ENCODE measurements at regions not wholly inside any gene's neighbourhood (a gene's known extent, or its start where the extent isn't known, plus 50 kb on each side); places are given as distances from the start of the nearest gene placed in this dataset.
"Not testable (repeated sequence)": the region's sequence is repeated elsewhere in the genome, so short reads cannot be mapped to it uniquely, and the experiment has no call there.

DNA sequence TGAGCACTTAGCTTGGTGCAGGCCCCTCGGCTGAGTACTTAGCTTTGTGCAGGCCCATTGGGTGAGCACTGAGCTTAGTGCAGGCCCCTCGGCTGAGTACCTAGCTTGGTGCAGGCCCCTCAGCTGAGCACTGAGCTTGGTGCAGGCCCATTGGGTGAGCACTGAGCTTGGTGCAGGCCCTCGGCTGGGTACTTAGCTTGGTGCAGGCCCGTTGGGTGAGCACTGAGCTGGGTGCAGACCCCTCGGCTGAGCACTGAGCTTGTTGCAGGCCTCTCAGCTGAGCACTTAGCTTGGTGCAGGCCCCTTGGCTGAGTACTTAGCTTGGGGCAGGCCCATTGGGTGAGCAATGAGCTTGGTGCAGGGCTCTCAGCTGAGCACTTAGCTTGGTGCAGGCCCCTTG, 387.1 kb downstream of the THBS2 start:
- no peak for DNase-seq (ENCODE audit: low read depth in 4 of 4, low spot score in 3 of 4)

DNA sequence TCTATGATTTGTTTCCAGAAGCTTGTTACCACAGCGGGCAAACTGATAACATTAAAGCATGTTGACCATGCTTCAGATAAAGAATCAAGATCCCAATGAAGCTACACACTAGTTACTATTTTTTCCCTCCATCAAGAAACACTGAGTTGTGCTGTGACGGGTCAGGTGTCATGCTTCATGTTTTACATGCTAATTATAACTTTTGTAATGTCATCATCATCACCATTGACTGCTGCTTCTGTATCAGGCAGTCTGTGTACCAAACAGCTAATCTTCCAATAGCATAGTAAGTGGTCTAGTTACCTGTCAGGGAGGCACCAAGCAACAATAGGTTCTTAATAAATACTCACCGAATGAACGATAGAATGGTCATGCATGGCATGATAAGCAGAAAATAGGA, 388.1 kb downstream of the THBS2 start:
- DNase-seq (ENCODE audit: low read depth in 4 of 4, low spot score in 3 of 4), result no peak

DNA sequence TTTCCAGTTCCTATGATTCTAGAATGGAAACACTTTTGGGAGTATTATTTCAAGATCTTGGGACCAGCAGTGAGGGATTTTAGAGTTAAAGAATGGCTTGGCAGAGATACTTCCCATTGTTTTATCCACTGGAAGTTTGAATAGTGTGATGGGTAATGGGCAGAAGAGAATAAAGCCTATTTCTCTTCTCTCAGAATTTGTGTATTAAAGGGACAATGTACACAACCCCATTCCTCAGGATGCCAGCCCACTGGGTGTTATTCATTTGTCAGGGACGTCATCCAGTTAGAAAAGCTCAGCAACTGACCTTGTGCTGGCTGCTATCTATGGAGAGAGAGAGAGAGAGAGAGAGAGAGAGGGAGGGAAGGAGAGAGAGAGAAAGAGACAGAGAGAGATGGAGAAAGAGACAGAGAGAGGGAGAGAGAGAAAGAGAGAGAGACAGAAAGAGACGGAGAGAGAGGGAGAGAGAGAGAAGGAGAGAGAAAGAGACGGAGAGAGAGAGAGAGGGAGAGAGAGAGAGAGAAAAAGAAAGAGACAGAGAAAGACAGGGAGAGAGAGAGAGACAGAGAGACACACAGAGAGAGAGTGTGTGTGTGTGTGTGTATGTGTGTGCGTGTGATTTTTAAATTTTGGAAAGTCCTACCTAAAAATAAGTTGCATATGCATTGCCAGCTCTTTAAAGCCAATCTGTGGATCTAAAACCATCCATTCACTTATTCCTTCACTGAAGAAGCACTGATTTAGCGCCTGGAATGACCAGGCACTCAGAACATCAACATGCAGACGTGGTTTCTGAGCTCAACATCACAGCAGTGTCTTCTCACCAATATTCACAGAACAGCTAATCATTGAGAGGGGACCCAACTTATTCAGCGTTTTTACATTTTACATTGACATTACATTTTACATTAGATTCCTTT, 388.8 kb downstream of the THBS2 start:
- DNase-seq (ENCODE audit: low read depth in 4 of 4, low spot score in 3 of 4), result no peak

DNA sequence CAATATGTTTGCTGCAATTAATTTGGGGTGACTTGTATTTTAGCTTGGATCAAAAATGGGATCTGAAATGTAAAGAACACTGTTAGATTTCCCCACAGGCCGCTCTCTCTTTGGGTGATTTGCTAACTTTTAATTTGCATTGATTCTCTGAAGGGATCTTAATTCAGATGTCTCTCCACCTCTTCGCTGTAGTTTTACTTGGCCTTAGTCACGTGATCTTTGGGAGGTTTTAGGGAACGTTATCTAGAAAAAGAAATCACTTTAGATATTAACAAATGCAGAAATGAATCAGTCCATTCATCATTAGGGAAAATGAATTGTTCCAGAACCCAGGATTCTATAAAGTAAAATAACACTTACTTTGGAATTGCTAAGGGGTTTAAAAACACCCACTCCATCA, 390.2 kb downstream of the THBS2 start:
- DNase-seq (ENCODE audit: low read depth in 4 of 4, low spot score in 3 of 4), result no peak

DNA sequence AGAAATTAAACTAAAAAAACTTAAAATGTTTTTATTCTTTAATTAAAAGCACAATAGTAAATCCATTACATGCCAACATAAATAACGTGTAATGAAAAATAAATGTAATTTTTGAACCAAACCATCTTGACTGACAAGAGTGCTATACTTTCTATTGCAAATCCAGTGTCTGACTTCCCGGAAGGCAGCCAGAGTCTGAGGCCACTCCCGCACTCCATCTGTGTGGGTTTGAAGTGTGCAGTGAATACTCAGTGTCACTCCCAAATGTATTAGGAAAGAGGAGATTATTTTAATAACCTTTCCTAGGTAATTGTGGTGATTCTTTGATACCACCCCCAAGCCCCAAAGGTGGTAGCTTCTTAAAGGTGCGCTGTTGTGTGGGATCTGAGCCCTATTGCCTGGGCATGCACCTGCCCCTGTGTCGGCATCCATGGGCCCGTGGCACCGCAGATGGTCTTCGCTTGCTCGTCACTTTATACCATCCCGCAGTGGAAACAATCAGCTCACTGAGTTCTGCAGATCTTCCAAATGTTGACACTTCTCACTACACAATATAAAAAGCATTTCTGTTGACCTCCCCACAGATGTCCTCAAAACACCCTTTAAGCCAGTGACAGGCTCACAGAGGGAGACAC, 391.2 kb downstream of the THBS2 start:
- DNase-seq (ENCODE audit: low read depth in 4 of 4, low spot score in 3 of 4), result no peak

DNA sequence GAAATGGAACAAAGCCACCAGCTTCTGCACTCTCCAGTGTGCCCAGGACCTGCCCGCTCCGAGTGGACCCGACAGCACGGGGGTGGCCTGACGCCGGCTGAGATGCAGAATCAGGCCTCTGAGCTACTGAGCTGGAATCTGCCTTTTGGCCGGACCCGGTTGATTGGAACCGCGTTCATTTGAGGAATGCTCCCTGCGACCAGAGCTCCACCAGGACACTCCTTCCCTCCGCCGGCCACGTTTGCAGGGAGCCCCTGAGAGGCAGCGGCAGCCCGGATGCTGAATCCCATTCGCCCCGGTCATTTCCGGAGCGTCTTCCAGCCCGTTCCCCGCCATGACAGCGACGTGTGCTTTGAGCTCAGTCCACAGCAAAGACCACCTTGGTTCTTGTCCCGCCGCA, 392.7 kb downstream of the THBS2 start:
- DNase-seq (ENCODE audit: low read depth in 4 of 4, low spot score in 3 of 4), result no peak

DNA sequence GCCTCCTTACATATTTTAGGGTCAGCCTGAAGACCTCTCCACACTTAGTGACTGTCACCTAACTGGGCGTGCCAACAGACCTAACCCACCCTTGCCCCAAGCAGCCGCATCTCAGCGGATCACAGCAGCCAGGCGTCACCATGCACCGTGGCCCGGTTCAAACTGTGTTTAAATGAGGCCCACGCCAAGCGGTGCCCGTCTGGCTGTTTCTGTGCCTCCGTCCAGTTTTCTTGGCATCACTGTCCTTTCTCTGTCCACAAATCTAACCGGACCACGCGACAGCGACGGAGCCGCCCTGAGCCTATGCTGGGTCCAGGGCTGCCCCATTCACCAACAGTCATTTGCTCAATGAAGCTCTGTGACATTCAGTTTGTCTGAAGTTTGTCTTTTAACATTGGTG, 393.3 kb downstream of the THBS2 start:
- DNase-seq (ENCODE audit: low read depth in 4 of 4, low spot score in 3 of 4), result no peak

DNA sequence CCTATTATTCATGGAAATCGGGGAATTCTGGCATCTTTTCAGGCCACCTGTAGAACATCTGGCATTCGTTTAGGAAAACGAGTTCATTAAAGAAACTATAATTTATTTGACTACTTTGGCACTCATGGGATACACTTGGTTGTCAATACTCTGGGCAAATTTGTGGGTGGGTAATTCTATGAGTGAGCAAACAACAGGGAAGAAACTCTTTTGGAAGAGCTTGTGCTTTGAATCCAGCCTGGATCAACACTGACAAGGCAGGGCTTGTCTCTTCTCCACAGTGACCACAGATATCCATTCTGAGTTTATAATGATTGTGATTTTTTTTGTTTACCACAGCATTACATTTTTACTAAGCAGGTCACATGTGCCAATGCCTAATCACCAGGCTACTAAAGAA, 394.7 kb downstream of the THBS2 start:
- no peak for DNase-seq (ENCODE audit: low read depth in 4 of 4, low spot score in 3 of 4)

DNA sequence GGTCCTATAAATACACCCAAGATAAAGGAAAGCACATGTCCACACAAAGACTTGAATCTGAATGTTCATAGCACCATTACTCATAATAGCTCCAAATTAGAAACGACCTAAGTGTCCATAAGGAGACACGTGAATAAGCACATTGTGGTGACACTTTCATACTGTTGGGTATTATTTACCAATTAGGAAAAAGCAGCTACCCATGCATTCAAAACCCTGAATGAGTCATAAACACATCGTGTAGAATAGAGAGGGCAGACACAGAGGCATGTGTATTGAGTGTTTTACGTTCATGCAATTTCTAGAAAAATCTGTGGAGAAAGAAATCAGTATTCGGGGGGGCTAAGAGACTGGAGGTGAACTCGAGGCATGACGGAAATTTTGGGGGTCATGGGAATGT, 396.7 kb downstream of the THBS2 start:
- no peak for DNase-seq (ENCODE audit: low read depth in 4 of 4, low spot score in 3 of 4)

DNA sequence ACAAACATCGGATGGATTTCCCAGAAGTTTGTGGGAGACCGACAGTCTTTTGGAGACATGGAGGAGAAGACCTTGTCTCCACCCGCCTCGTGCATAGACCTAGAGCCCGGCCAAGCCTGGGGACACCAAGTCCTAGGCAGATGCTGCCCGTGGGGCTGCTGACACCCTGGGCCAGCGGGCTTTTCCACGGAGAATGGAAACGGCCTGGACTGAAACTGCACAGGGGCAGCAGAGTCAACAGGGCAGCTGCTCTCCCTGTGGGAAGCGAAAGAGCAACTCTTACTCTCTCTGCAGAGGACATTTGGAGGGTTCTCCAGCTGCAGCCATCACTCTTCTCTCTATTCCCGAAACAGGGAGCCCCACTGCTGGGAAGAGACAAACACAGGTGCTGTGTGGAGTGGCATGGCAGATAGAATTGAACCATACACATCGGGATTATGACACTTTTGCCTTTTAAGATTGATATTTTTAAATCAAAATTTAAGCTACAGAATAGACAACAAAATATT, 401.2 kb downstream of the THBS2 start:
- DNase-seq (ENCODE audit: low read depth in 4 of 4, low spot score in 3 of 4), result no peak

DNA sequence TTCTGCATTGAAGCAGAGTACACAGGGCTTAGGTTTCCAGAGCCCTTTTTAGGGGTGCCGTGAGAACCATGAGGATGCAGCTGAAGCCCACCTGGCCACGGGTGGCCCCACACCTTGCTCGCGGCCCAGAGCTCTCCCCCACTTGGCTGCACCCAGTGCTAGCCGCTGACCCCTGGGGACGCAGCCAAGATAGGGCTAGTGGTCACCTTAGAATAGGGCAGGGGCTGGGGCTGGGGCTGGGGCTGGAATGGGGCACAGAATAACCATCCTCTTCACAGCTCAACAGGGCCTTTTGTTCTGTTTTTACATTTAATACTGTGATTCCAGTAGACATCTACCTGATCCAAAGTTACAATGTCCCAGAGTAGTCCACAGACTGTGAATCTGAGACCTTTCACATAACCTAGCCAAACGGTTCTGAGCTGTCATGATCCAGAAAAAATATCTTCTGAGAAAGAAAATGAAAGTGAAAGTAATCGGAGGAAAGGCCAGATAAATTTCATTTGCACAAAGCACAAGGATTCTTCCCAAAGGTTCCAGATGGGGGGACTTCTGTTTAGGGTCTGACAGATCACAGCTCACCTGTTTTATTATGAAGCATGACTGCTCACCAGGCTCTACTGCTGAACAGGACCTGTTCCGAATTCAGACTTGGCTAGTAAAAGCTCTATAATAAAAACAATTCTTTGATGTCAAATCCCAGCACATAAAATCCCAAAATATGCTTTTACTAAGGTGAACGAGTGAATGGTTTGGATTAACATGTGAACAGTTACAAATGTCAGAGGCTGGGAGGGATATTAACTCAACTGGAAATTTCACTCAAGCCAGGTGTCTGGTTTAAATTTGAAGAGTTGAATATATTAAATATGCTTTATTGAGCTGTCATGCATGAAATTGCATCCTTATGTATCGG, 401.9 kb downstream of the THBS2 start:
- no peak for DNase-seq (ENCODE audit: low read depth in 4 of 4, low spot score in 3 of 4)

DNA sequence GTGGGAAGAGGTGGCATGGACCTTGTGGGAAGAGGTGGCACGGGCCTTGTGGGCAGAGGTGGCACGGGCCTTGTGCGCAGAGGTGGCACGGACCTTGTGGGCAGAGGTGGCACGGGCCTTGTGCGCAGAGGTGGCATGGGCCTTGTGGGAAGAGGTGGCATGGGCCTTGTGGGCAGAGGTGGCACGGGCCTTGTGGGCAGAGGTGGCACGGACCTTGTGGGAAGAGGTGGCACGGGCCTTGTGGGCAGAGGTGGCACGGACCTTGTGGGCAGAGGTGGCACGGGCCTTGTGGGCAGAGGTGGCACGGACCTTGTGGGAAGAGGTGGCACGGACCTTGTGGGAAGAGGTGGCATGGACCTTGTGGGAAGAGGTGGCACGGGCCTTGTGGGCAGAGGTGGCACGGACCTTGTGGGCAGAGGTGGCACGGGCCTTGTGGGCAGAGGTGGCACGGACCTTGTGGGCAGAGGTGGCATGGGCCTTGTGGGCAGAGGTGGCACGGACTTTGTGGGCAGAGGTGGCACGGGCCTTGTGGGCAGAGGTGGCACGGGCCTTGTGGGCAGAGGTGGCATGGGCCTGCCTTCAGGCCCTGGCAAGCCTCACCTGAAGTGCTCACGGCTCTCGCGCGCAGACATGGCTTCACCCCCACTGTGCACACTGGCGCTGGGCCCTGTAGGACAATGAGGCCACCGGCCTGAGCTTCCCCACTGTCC, 403.5 kb downstream of the THBS2 start:
- DNase-seq (ENCODE audit: low read depth in 4 of 4, low spot score in 3 of 4), result not testable (repeated sequence)

DNA sequence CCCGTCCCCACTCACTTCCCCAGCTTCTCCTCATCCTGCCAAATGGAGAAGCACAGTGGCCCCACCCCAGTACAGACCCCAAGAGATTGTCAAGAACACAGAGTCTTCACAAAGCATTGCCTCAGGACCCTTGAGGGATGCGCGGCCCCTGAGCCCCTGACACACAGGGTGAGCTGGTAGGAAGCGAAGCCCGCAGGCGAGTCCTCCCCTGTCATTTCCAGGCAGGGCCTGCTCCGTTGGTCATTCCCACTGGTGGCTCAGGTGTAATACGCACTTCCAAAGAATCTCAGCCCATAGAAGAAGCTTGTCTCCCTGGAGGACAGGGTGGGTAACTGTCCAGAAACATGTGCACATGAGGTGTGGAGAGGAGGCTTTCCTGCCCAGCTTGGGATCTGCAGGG, 404.2 kb downstream of the THBS2 start:
- no peak for DNase-seq (ENCODE audit: low read depth in 4 of 4, low spot score in 3 of 4)

DNA sequence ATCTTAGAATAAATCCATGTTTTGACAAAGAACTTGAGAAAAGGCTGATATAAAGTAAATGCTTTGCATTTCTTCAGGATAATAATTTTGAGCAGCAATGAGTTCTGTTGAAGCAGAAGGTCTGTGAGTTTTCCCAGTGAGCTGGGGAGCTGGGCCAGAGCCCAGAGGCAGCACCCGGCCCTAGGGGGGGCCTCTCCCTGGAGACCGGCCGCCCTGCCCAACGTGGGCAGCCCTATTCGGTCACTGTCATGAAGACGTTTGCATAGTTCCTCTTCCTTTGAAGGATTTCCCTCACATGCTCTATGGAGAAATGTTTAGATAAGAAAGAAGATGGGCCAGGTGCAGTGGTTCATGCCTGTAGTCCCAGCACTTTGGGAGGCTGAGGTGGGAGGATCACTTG, 404.8 kb downstream of the THBS2 start:
- no peak for DNase-seq (ENCODE audit: low read depth in 4 of 4, low spot score in 3 of 4)

DNA sequence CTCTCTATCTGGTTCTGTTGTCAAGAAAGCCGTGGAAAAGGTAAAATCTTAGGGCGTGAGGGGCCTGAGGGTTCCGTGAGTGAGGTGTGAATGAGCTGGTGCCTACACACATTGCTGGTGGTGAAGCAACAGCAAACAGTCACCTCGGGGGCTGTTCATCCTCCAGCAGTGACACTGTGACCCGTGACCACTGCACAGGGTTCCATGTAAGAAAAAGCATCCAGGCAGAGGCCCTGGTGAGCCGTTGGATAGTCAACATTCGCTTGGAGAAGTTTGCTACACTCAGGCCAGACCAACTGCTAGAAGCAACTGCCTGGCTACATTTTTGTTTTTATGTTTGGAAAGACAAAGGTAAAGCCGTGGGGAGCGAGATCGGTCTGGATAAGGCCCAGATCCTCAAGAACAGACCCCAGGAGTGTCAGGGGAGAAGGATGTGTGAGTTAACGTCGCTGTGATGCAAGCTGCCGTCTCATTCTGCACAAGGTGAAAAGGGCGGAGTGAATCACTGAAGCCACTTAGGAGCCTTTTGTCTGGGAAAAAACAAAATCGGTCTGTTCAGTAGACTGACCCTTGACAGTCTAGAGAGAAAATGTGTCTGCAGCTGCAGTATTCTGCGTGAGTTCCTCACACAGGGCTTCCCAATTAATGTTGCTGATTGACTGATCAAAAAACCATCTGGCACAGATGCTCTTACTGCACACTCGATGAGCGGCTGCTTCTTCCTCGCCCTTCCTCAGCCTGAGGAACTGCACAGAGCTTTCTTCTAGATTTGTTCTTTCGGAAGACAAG, 404.0 kb downstream of the SMOC2 start:
- DNase-seq (ENCODE audit: low read depth in 4 of 4, low spot score in 3 of 4), result no peak

DNA sequence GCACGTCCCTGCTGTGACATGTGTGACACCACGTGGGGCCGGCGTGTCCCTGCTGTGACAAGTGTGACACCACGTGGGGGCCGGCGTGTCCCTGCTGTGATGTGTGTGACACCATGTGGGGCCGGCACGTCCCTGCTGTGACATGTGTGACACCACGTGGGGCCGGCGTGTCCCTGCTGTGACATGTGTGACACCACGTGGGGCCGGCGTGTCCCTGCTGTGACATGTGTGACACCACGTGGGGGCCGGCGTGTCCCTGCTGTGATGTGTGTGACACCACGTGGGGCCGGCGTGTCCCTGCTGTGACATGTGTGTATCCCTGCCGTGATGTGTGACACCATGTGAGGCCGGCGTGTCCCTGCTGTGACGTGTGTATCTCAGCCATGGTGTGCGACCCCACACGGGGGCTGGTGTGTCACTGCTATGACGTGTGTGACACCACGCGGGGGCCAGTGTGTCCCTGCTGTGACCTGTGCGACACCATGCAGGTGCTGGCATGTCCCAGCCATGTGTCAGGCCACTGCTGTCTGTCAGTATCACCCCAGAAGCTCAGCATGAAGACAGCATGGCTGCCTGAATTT, 401.7 kb downstream of the SMOC2 start:
- not testable (repeated sequence) for DNase-seq (ENCODE audit: low read depth in 4 of 4, low spot score in 3 of 4)

DNA sequence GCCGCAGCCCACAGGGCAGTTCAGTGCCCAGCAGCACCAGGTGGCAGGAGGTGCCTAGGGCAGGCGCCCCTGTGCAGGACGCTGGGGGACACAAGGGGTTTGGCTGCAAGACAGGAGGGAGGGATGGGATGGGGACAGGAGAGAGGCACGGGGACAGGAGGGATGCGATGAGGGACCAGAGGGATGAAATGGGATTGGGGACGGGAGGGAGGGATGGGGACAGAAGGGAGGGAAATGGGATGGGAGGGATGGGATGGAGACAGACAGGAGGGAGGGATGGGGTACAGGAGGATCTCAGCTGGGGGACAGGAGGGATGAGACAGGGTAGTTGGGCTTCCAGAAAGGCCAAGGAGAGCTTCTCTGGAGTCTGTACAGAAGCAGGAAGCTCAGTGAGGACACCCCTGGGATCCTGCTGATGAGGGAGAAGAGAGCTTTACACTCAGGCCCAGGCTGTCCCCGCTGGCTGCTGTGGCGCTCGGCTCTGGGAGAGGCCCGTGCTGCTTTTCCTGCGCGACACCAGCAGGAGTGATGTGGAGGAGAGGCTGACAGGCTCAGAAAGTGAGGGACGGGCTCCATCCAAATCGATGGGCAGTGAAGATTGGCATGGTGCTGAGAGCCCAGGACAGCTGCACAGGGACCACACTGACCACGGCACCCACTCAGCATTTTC, 400.8 kb downstream of the SMOC2 start:
- DNase-seq (ENCODE audit: low read depth in 4 of 4, low spot score in 3 of 4), result no peak

DNA sequence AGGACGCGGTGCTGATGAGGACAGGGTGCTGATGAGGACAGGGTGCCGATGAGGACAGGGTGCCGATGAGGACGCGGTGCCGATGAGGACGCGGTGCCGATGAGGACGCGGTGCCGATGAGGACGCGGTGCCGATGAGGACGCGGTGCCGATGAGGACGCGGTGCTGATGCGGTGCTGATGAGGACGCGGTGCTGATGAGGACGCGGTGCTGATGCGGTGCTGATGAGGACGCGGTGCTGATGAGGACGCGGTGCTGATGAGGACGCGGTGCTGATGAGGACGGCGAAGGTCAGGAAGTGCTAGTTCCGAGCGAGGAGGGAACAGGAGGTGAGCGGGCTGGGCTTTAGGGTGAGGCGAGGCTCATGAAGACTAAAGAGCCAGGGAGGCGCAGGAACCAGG, 399.9 kb downstream of the SMOC2 start:
- DNase-seq (ENCODE audit: low read depth in 4 of 4, low spot score in 3 of 4), result not testable (repeated sequence)

DNA sequence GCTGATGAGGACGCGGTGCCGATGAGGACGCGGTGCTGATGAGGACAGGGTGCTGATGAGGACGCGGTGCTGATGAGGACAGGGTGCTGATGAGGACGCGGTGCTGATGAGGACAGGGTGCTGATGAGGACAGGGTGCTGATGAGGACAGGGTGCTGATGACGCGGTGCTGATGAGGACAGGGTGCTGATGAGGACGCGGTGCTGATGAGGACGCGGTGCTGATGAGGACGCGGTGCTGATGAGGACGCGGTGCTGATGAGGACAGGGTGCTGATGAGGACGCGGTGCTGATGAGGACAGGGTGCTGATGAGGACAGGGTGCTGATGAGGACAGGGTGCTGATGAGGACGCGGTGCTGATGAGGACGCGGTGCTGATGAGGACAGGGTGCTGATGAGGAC, 399.3 kb downstream of the SMOC2 start:
- DNase-seq (ENCODE audit: low read depth in 4 of 4, low spot score in 3 of 4), result not testable (repeated sequence)
